ENCODE measurements at regions not wholly inside any gene's neighbourhood (a gene's known extent, or its start where the extent isn't known, plus 50 kb on each side); places are given as distances from the start of the nearest gene placed in this dataset.

- Histone ChIP-seq H3K36me3 (ENCODE audit: insufficient read depth, low read length) (no peaks in the 10 kb centered on the region), H3K4me2 (ENCODE audit: insufficient read depth, low read length) (no peak overlapping the region), H3K4me1 (ENCODE audit: insufficient read depth, low read length) (no peaks in the 10 kb centered on the region), H3K4me3 (ENCODE audit: low read depth in 1 of 2, low read length in 2 of 2) (no peak overlapping the region), H3K79me2 (ENCODE audit: insufficient read depth, low read length) (no peaks in the 10 kb centered on the region), H3K9ac (ENCODE audit: low read depth, low read length) (no peak overlapping the region), H4K20me1 (ENCODE audit: insufficient read depth, low read length) (no peaks in the 10 kb centered on the region), H3K27ac (ENCODE audit: low read length) (no peak overlapping the region), H2AFZ (ENCODE audit: low read depth, low read length) (no peak overlapping the region), H3K27me3 (ENCODE audit: insufficient read depth, low read length, poor library complexity) (no peaks in the 10 kb centered on the region), H3K9me3 (ENCODE audit: insufficient read depth, low read length, severe bottlenecking) (no peaks in the 10 kb centered on the region)
- no peak for TF ChIP-seq CTCF (IDR thresholded peaks at IDR 0.05; ENCODE audit: borderline replicate concordance, extremely low read depth, low read length, poor library complexity, severe bottlenecking)
- TF ChIP-seq EZH2 (IDR thresholded peaks at IDR 0.05; ENCODE audit: borderline replicate concordance, low read depth, low read length, severe bottlenecking): no peak
- ATAC-seq (ENCODE audit: insufficient read depth, low read depth): no peak
- no peak for DNase-seq
These were observed 933.4 kb downstream of the NLGN4Y start for GRCh38 chrY:15457682-15458081.

- Histone ChIP-seq H4K20me1 (ENCODE audit: insufficient read depth, low read length) (no peaks in the 10 kb centered on the region), H3K4me1 (ENCODE audit: insufficient read depth, low read length) (no peaks in the 10 kb centered on the region), H3K4me3 (ENCODE audit: low read depth in 1 of 2, low read length in 2 of 2) (no peak overlapping the region), H3K36me3 (ENCODE audit: insufficient read depth, low read length) (no peaks in the 10 kb centered on the region), H2AFZ (ENCODE audit: low read depth, low read length) (no peak overlapping the region), H3K27ac (ENCODE audit: low read length) (no peak overlapping the region), H3K27me3 (ENCODE audit: insufficient read depth, low read length, poor library complexity) (no peaks in the 10 kb centered on the region), H3K9ac (ENCODE audit: low read depth, low read length) (no peak overlapping the region), H3K79me2 (ENCODE audit: insufficient read depth, low read length) (no peaks in the 10 kb centered on the region), H3K4me2 (ENCODE audit: insufficient read depth, low read length) (no peak overlapping the region), H3K9me3 (ENCODE audit: insufficient read depth, low read length, severe bottlenecking) (no peaks in the 10 kb centered on the region)
- no peak for TF ChIP-seq EZH2 (IDR thresholded peaks at IDR 0.05; ENCODE audit: borderline replicate concordance, low read depth, low read length, severe bottlenecking)
- no peak for DNase-seq
- ATAC-seq (ENCODE audit: insufficient read depth, low read depth): no peak
These were observed 934.1 kb downstream of the NLGN4Y start for GRCh38 chrY:15458426-15458825.

- no peaks in the 10 kb centered on the region for H3K79me2 ChIP-seq (ENCODE audit: insufficient read depth, low read length)
- no peak overlapping the region for H3K4me3 ChIP-seq (ENCODE audit: low read depth in 1 of 2, low read length in 2 of 2)
- H3K9me3 ChIP-seq (ENCODE audit: insufficient read depth, low read length, severe bottlenecking): no peaks in the 10 kb centered on the region
- no peaks in the 10 kb centered on the region for H3K27me3 ChIP-seq (ENCODE audit: insufficient read depth, low read length, poor library complexity)
- DNase-seq (no peak), ATAC-seq (ENCODE audit: insufficient read depth, low read depth) (no peak)
- TF ChIP-seq CTCF (IDR thresholded peaks at IDR 0.05; ENCODE audit: borderline replicate concordance, extremely low read depth, low read length, poor library complexity, severe bottlenecking) (no peak), EZH2 (IDR thresholded peaks at IDR 0.05; ENCODE audit: borderline replicate concordance, low read depth, low read length, severe bottlenecking) (no peak)
- H3K4me1 ChIP-seq (ENCODE audit: insufficient read depth, low read length): no peaks in the 10 kb centered on the region
- no peak overlapping the region for H2AFZ ChIP-seq (ENCODE audit: low read depth, low read length)
- H3K27ac ChIP-seq (ENCODE audit: low read length): no peak overlapping the region
- no peaks in the 10 kb centered on the region for H3K36me3 ChIP-seq (ENCODE audit: insufficient read depth, low read length)
- no peak overlapping the region for H3K9ac ChIP-seq (ENCODE audit: low read depth, low read length)
- no peak overlapping the region for H3K4me2 ChIP-seq (ENCODE audit: insufficient read depth, low read length)
- H4K20me1 ChIP-seq (ENCODE audit: insufficient read depth, low read length): no peaks in the 10 kb centered on the region
These were observed 941.6 kb downstream of the NLGN4Y start for GRCh38 chrY:15465880-15466279.

- no peak for ATAC-seq (ENCODE audit: insufficient read depth, low read depth)
- no peaks in the 10 kb centered on the region for H3K9me3 ChIP-seq (ENCODE audit: insufficient read depth, low read length, severe bottlenecking)
- no peak overlapping the region for H2AFZ ChIP-seq (ENCODE audit: low read depth, low read length)
- H3K4me3 ChIP-seq (ENCODE audit: low read depth in 1 of 2, low read length in 2 of 2): no peak overlapping the region
- no peak for DNase-seq
- TF ChIP-seq EZH2 (IDR thresholded peaks at IDR 0.05; ENCODE audit: borderline replicate concordance, low read depth, low read length, severe bottlenecking): no peak
- no peak for TF ChIP-seq CTCF (IDR thresholded peaks at IDR 0.05; ENCODE audit: borderline replicate concordance, extremely low read depth, low read length, poor library complexity, severe bottlenecking)
- H3K27me3 ChIP-seq (ENCODE audit: insufficient read depth, low read length, poor library complexity): no peaks in the 10 kb centered on the region
- H3K27ac ChIP-seq (ENCODE audit: low read length): no peak overlapping the region
- no peaks in the 10 kb centered on the region for H3K4me1 ChIP-seq (ENCODE audit: insufficient read depth, low read length)
- H3K4me2 ChIP-seq (ENCODE audit: insufficient read depth, low read length): no peak overlapping the region
- no peak overlapping the region for H3K9ac ChIP-seq (ENCODE audit: low read depth, low read length)
- no peaks in the 10 kb centered on the region for H3K36me3 ChIP-seq (ENCODE audit: insufficient read depth, low read length)
- H4K20me1 ChIP-seq (ENCODE audit: insufficient read depth, low read length): no peaks in the 10 kb centered on the region
- no peaks in the 10 kb centered on the region for H3K79me2 ChIP-seq (ENCODE audit: insufficient read depth, low read length)
These were observed 942.6 kb downstream of the NLGN4Y start for GRCh38 chrY:15466891-15467290.
